GM20000 (cell line): ENCODE measurements at regions not wholly inside any gene's neighbourhood (a gene's known extent, or its start where the extent isn't known, plus 50 kb on each side); places are given as distances from the start of the nearest gene placed in this dataset.
"Not testable (repeated sequence)": the region's sequence is repeated elsewhere in the genome, so short reads cannot be mapped to it uniquely, and the experiment has no call there.

Experiments used
- DNase-seq: peaks from one replicate; pipeline ENCODE4 v3.0.0; 2012; ENCODE audit warnings: low spot score
- CTCF ChIP-seq: IDR thresholded peaks from 2 replicates; pipeline ENCODE4 v1.5.1; 2012; ENCODE audit warnings: mild to moderate bottlenecking, control low read depth; ENCODE audit errors: extremely low read depth, missing control alignments

- no peak for DNase-seq
- no peak for TF ChIP-seq CTCF
These were observed 53.7 kb upstream of the ZNF217 start for GRCh38 chr20:53647286-53647821.

- no peak for TF ChIP-seq CTCF
- DNase-seq, result no peak
These were observed 52.9 kb upstream of the ZNF217 start for GRCh38 chr20:53646550-53646949.

- TF ChIP-seq CTCF, result no peak
- no peak for DNase-seq
These were observed 51.9 kb upstream of the ZNF217 start for GRCh38 chr20:53645582-53645897.

- DNase-seq, result not testable (repeated sequence)
These were observed 50.5 kb upstream of the ZNF217 start for GRCh38 chr20:53644108-53644507.
